ENCODE measurements at regions not wholly inside any gene's neighbourhood (a gene's known extent, or its start where the extent isn't known, plus 50 kb on each side); places are given as distances from the start of the nearest gene placed in this dataset.

DNA sequence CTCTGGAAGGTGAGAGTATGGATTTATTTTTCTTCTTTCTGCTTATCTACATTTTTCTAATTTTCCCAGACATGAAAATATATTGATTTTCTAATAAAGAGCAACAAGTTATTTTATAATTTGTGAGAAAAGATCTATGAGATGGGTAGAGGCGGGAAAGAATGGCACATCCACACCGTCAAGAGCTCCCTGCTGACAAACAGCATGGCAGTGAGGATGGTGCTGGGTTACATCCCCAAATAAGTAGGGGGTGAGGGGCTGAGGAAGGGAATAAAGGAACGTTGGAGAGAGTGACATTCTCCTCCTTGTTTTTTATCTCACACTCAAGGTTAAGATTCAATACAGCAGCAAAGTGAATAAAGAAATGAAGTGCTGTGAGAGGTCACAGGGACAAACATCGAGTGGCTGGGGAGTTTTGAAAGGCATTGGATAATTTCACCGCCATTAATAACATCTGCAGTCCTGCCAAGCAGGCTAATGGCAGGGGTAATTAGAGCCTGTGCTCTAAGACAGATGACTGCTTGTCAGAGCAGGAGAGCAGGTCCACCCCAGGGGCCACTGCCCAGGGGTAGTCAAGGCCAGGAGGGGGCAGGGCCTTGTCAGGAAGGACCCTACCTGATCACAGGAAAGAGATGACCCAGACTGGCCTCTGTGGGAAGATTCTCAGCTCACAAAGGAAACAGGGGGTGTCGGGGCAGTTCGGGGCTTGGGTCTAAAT, 323.8 kb downstream of the FBXW7 start:
- no peak for DNase-seq
- no peak overlapping the region for H3K27ac ChIP-seq
- in situ Hi-C loops (cut with HindIII; ENCODE audit: low pct_ligation_motif_present, low sequenced_read_pairs) = no loop called here
- no peaks in the 10 kb centered on the region for H3K36me3 ChIP-seq (replicated peaks)
- no peak overlapping the region for H3K4me3 ChIP-seq (ENCODE audit: low read depth, low read length)
- TF ChIP-seq, protein P1, sequence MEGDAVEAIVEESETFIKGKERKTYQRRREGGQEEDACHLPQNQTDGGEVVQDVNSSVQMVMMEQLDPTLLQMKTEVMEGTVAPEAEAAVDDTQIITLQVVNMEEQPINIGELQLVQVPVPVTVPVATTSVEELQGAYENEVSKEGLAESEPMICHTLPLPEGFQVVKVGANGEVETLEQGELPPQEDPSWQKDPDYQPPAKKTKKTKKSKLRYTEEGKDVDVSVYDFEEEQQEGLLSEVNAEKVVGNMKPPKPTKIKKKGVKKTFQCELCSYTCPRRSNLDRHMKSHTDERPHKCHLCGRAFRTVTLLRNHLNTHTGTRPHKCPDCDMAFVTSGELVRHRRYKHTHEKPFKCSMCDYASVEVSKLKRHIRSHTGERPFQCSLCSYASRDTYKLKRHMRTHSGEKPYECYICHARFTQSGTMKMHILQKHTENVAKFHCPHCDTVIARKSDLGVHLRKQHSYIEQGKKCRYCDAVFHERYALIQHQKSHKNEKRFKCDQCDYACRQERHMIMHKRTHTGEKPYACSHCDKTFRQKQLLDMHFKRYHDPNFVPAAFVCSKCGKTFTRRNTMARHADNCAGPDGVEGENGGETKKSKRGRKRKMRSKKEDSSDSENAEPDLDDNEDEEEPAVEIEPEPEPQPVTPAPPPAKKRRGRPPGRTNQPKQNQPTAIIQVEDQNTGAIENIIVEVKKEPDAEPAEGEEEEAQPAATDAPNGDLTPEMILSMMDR (IDR thresholded peaks at IDR 0.05; ENCODE audit: low read depth, low read length, missing control alignments) = no peak
- no peaks in the 10 kb centered on the region for H3K27me3 ChIP-seq (replicated peaks)

DNA sequence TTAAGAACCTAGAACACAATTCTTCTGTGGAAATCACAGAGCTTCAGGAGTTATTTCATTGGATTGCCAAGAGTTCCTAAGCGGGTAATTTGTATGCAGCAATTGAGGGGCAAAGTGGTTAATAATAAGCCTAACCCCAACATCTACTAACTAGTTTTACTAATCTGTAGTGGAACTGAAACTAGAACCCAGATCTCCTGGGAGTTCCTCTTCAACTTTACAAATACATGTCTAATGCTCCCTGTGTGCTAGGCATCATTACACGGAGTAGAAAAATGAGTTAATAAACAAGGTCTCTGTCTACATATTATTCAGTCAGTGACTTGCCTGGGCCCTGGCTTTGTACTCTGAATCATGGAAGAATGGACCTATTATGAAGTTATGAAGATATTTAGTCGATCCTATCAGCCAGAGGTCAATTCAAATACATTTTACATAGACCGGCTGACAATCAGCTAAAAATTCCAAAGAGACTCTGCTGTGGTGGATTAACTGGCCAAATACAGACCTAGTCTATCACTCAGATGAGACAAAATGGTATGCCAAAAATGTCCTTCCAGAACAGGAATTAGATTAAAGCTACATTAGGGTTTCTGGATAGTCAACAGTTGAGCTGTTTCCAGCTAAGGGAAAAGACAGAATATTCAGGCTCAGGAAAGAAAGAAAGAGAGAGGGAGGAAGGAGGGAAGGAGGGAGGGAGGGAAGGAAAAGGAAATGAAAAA, 326.0 kb downstream of the FBXW7 start:
- no peak overlapping the region for H3K27ac ChIP-seq
- no peaks in the 10 kb centered on the region for H3K36me3 ChIP-seq (replicated peaks)
- H3K27me3 ChIP-seq (replicated peaks) = no peaks in the 10 kb centered on the region
- no peak overlapping the region for H3K4me3 ChIP-seq (ENCODE audit: low read depth, low read length)
- TF ChIP-seq, protein P1 (IDR thresholded peaks at IDR 0.05; ENCODE audit: low read depth, low read length, missing control alignments) = no peak
- in situ Hi-C loops (cut with HindIII; ENCODE audit: low pct_ligation_motif_present, low sequenced_read_pairs) = no loop called here
- no peak for DNase-seq

DNA sequence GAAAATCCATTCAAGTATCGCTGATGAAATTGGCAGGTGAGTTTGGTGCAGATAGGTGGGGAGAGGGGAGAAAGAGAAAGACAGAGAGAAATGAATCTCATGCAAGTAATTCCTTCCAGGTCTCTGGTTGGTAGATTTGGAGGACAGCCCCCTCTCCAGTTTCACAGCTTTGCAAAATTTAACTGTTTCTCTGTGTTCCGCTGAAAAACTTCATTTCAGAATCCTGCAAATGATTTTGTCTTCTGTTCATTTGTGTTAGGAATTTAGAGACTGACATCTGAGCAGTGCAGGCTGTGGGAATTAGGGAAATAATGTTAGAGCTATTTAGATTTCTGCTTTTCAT, 328.5 kb downstream of the FBXW7 start:
- TF ChIP-seq, protein P1 (IDR thresholded peaks at IDR 0.05; ENCODE audit: low read depth, low read length, missing control alignments) = no peak
- H3K4me3 ChIP-seq (ENCODE audit: low read depth, low read length) = no peak overlapping the region
- no peak overlapping the region for H3K27ac ChIP-seq
- in situ Hi-C loops (cut with HindIII; ENCODE audit: low pct_ligation_motif_present, low sequenced_read_pairs) = no loop called here
- H3K36me3 ChIP-seq (replicated peaks) = no peaks in the 10 kb centered on the region
- no peaks in the 10 kb centered on the region for H3K27me3 ChIP-seq (replicated peaks)
- DNase-seq = no peak

DNA sequence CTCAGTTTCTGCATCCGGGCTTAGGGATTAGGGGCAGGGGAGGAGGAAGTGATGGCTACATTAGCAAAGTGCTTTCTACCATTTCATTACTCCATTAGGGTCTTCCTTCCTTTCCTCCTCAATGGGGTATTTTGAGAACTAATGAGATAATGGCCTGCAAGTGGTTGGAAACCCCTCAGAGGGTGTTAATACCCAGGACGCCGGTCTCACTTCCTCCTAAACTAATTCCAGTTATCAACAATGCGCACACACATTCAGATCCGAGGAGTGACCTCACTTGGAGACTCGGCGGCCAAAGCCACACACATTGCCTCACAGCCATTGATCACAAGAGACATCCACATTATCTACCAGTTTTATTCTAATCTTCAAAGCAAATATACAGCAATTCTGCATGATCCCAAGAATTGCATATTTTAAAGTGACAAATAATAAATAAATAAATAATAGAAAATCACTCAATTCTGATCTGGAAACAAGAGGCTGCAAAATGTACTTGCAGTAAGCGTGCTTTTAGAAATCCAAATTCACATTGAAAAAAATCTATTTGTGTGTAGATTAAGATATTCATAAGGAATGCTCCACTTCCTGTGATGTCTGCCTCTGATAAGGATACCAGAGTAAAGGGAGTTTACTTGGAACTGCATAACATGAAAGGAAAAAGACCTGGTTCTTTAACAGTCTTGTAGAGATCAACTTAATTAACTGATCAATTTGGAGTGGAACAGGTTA, 329.1 kb downstream of the FBXW7 start:
- no peak for DNase-seq
- no peaks in the 10 kb centered on the region for H3K36me3 ChIP-seq (replicated peaks)
- in situ Hi-C loops (cut with HindIII; ENCODE audit: low pct_ligation_motif_present, low sequenced_read_pairs) = no loop called here
- no peaks in the 10 kb centered on the region for H3K27me3 ChIP-seq (replicated peaks)
- TF ChIP-seq, protein P1 (IDR thresholded peaks at IDR 0.05; ENCODE audit: low read depth, low read length, missing control alignments) = no peak
- no peak overlapping the region for H3K4me3 ChIP-seq (ENCODE audit: low read depth, low read length)
- H3K27ac ChIP-seq = no peak overlapping the region

DNA sequence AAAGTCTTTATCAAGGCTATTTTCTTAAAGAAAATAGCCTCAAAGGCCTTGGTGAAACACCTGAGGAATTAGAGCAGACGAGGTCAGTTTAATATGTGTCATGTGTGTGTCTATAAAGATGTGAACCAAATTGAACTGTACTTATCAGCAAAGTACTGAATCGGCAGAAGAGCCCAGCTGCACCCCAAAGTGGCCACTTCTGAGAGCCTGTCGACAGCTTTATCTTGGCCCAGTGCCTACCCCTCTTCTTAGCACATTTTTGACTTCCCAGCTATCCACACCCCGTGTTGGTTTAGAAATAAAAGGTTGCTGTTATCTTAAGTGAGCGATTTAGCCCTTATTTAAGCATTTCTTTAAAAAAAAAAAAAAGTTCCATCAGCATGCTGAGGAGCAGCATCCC, 329.7 kb downstream of the FBXW7 start:
- no peak overlapping the region for H3K27ac ChIP-seq
- DNase-seq = no peak
- TF ChIP-seq, protein P1 (IDR thresholded peaks at IDR 0.05; ENCODE audit: low read depth, low read length, missing control alignments) = no peak
- H3K4me3 ChIP-seq (ENCODE audit: low read depth, low read length) = no peak overlapping the region
- H3K36me3 ChIP-seq (replicated peaks) = no peaks in the 10 kb centered on the region
- in situ Hi-C loops (cut with HindIII; ENCODE audit: low pct_ligation_motif_present, low sequenced_read_pairs) = no loop called here
- no peaks in the 10 kb centered on the region for H3K27me3 ChIP-seq (replicated peaks)
